Gastroesophageal sphincter (tissue), 3 donors: ENCODE measurements at regions not wholly inside any gene's neighbourhood (a gene's known extent, or its start where the extent isn't known, plus 50 kb on each side); places are given as distances from the start of the nearest gene placed in this dataset.

Experiments
- CTCF ChIP-seq, 4 experiments: fragments of 200-600 bp in 2 of 4; fragments of 450-650 bp in 2 of 4; sonication (generic) in 1 of 4; IDR thresholded peaks; one replicate each; pipeline ENCODE4 v1.5.1; 2017 to 2019; ENCODE audit warnings: antibody characterized with exemption in 4 of 4, mild to moderate bottlenecking in 2 of 4, moderate library complexity in 2 of 4
- POLR2A ChIP-seq, 2 donors: fragments of 450-650 bp; IDR thresholded peaks; one replicate each; pipeline ENCODE4 v1.6.1; 2017; ENCODE audit warnings: antibody characterized with exemption in 2 of 2, mild to moderate bottlenecking in 2 of 2, moderate library complexity in 1 of 2

GRCh38 chr22:27094633-27095308, 437.4 kb downstream of the MIAT start:
- TF ChIP-seq CTCF (IDR thresholded peaks at IDR 0.05), result no peak
- no peak for TF ChIP-seq POLR2A (IDR thresholded peaks at IDR 0.05)
